IMR-90 (cell line): ENCODE measurements at regions not wholly inside any gene's neighbourhood (a gene's known extent, or its start where the extent isn't known, plus 50 kb on each side); places are given as distances from the start of the nearest gene placed in this dataset.

Experiments used
- ATAC-seq: fragments of 200-7000 bp; cut with Tn5 transposase; 2 replicates; pipeline ENCODE4 v1.9.1; 2020; ENCODE audit warnings: low read depth, mild to moderate bottlenecking, moderate library complexity
- BruUV-seq: library from RNA; stranded (reverse); fragments of 400-500 nt; replicated peaks from 2 replicates; lab custom pipeline; 2021; lab: Mats Ljungman, UMichigan
- CTCF ChIA-PET: fragments of 300-600 bp; formaldehyde crosslinking; extraction: SDS; loops from one replicate; lab custom pipeline; 2021; ENCODE audit warnings: antibody characterized with exemption; lab: Yijun Ruan, JAX
- POLR2A ChIA-PET: fragments of 300-600 bp; sonication (Branson Sonifier 250); formaldehyde crosslinking; loops from one replicate; lab custom pipeline; 2022; ENCODE audit warnings: antibody characterized with exemption; ENCODE audit not compliant: unreplicated experiment; lab: Charles Lee
- DNase-seq: peaks from one replicate; pipeline ENCODE4 v3.0.0; 2013
- H2AFZ ChIP-seq: replicated peaks from 2 replicates; pipeline ENCODE3; 2013; ENCODE audit warnings: low read length, mild to moderate bottlenecking; ENCODE audit not compliant: poor library complexity
- H2AK5ac ChIP-seq: 2 replicates; pipeline ENCODE4 v1.6.1; 2013; ENCODE audit warnings: low read depth, low read length, inconsistent platforms
- H2AK9ac ChIP-seq: replicated peaks from 2 replicates; pipeline ENCODE3; 2013; ENCODE audit warnings: mild to moderate bottlenecking, low read depth, low read length, moderate library complexity; ENCODE audit not compliant: poor library complexity
- H2BK120ac ChIP-seq: 2 replicates; pipeline ENCODE4 v1.6.1; 2013; ENCODE audit warnings: low read depth, low read length, inconsistent platforms
- H2BK15ac ChIP-seq: 3 replicates; pipeline ENCODE4 v1.6.1; 2013; ENCODE audit warnings: low read depth, low read length, inconsistent platforms
- H2BK20ac ChIP-seq: 2 replicates; pipeline ENCODE4 v1.6.1; 2013; ENCODE audit warnings: low read depth, mild to moderate bottlenecking, inconsistent platforms, low read length, moderate library complexity
- H2BK5ac ChIP-seq: 2 replicates; pipeline ENCODE4 v1.6.1; 2013; ENCODE audit warnings: mild to moderate bottlenecking, low read depth, low read length, inconsistent platforms; ENCODE audit not compliant: poor library complexity, severe bottlenecking
- H3K14ac ChIP-seq: replicated peaks from 2 replicates; pipeline ENCODE4 v1.6.1; 2013; ENCODE audit warnings: low read depth, low read length, inconsistent platforms
- H3K18ac ChIP-seq: 2 replicates; pipeline ENCODE4 v1.6.1; 2013; ENCODE audit warnings: low read depth, low read length, control low read depth
- H3K23ac ChIP-seq: 2 replicates; pipeline ENCODE4 v1.6.1; 2013; ENCODE audit warnings: low read depth, low read length, inconsistent platforms
- H3K27ac ChIP-seq: 2 replicates; pipeline ENCODE4 v1.5.1; 2013; ENCODE audit warnings: mild to moderate bottlenecking, control low read depth, low read length; ENCODE audit not compliant: insufficient read depth
- H3K27me3 ChIP-seq: 2 replicates; pipeline ENCODE4 v1.6.1; 2013; ENCODE audit warnings: low read length; ENCODE audit not compliant: control insufficient read depth, insufficient read depth
- H3K36me3 ChIP-seq: 2 replicates; pipeline ENCODE4 v1.6.1; 2013; ENCODE audit warnings: low read length, mixed read lengths; ENCODE audit not compliant: control insufficient read depth, insufficient read depth
- H3K4ac ChIP-seq: 2 replicates; pipeline ENCODE4 v1.6.1; 2013; ENCODE audit warnings: low read depth, low read length, inconsistent platforms
- H3K4me1 ChIP-seq: 2 replicates; pipeline ENCODE4 v1.6.1; 2013; ENCODE audit warnings: low read length, mixed read lengths; ENCODE audit not compliant: control insufficient read depth, insufficient read depth
- H3K4me2 ChIP-seq: 2 replicates; pipeline ENCODE4 v1.6.1; 2013; ENCODE audit warnings: low read depth, mild to moderate bottlenecking, control low read depth, low read length, moderate library complexity
- H3K4me3 ChIP-seq: 2 replicates; pipeline ENCODE4 v1.5.1; 2013; ENCODE audit warnings: low read depth, mild to moderate bottlenecking, control low read depth, low read length, moderate library complexity; ENCODE audit not compliant: insufficient read depth
- H3K56ac ChIP-seq: 2 replicates; pipeline ENCODE4 v1.6.1; 2013; ENCODE audit warnings: low read length, inconsistent platforms; ENCODE audit not compliant: insufficient read depth; ENCODE audit errors: extremely low read depth
- H3K79me1 ChIP-seq, 2 experiments: 2 replicates each; pipeline ENCODE4 v1.6.1; 2013; ENCODE audit warnings: low read length in 2 of 2, inconsistent platforms in 1 of 2, low read depth in 1 of 2
- H3K9ac ChIP-seq: 2 replicates; pipeline ENCODE4 v1.6.1; 2013; ENCODE audit warnings: low read depth, low read length, control low read depth
- H3K9me1 ChIP-seq: 2 replicates; pipeline ENCODE4 v1.6.1; 2013; ENCODE audit warnings: low read length, inconsistent platforms; ENCODE audit not compliant: insufficient read depth
- H3K9me3 ChIP-seq: 2 replicates; pipeline ENCODE4 v1.6.1; 2013; ENCODE audit warnings: low read length; ENCODE audit not compliant: control insufficient read depth, insufficient read depth
- H4K20me1 ChIP-seq: 2 replicates; pipeline ENCODE4 v1.6.1; 2013; ENCODE audit warnings: low read length, inconsistent platforms; ENCODE audit not compliant: insufficient read depth
- H4K5ac ChIP-seq: 2 replicates; pipeline ENCODE4 v1.6.1; 2013; ENCODE audit warnings: mild to moderate bottlenecking, low read depth, low read length, control low read depth
- H4K8ac ChIP-seq, 2 experiments: 2 replicates each; pipeline ENCODE4 v1.6.1; 2013; ENCODE audit warnings: low read depth in 2 of 2, low read length in 2 of 2, control low read depth in 1 of 2, inconsistent platforms in 1 of 2
- H4K91ac ChIP-seq: 2 replicates; pipeline ENCODE4 v1.6.1; 2013; ENCODE audit warnings: low read depth, low read length, inconsistent platforms; ENCODE audit not compliant: insufficient read depth
- CEBPB ChIP-seq: IDR thresholded peaks from 2 replicates; pipeline ENCODE4 v1.6.1; 2012; ENCODE audit warnings: low read depth, low read length, improper control_type of control experiment
- CHD1 ChIP-seq: IDR thresholded peaks from 2 replicates; pipeline ENCODE4 v1.6.1; 2012; ENCODE audit warnings: low read depth, low read length, improper control_type of control experiment
- FOS ChIP-seq: fragments of 150-350 bp; IDR thresholded peaks from 2 replicates; pipeline ENCODE4 v1.6.1; 2016; ENCODE audit warnings: low read depth, low read length
- MAFK ChIP-seq: IDR thresholded peaks from 2 replicates; pipeline ENCODE4 v1.6.1; 2012; ENCODE audit warnings: low read depth, low read length, improper control_type of control experiment
- MAZ ChIP-seq: IDR thresholded peaks from 2 replicates; pipeline ENCODE4 v1.6.1; 2012; ENCODE audit warnings: low read depth, mild to moderate bottlenecking, low read length, improper control_type of control experiment, moderate library complexity, borderline replicate concordance
- MXI1 ChIP-seq: IDR thresholded peaks from 2 replicates; pipeline ENCODE4 v1.6.1; 2012; ENCODE audit warnings: low read depth, mild to moderate bottlenecking, low read length, moderate library complexity, borderline replicate concordance
- NFE2L2 ChIP-seq: fragments of 150-350 bp; IDR thresholded peaks from 2 replicates; pipeline ENCODE4 v1.6.1; 2016; ENCODE audit warnings: low read depth, mild to moderate bottlenecking, low read length
- POLR2A ChIP-seq: IDR thresholded peaks from 2 replicates; pipeline ENCODE4 v1.6.1; 2012; ENCODE audit warnings: mild to moderate bottlenecking, low read depth, low read length
- RAD21 ChIP-seq: IDR thresholded peaks from 2 replicates; pipeline ENCODE4 v1.6.1; 2012; ENCODE audit warnings: low read length, improper control_type of control experiment
- RFX5 ChIP-seq: IDR thresholded peaks from 2 replicates; pipeline ENCODE4 v1.8.0; 2012; ENCODE audit warnings: low read depth, mild to moderate bottlenecking, low read length, moderate library complexity
- SMC3 ChIP-seq: fragments of 150-350 bp; IDR thresholded peaks from 2 replicates; pipeline ENCODE4 v1.6.1; 2016; ENCODE audit warnings: low read depth, mild to moderate bottlenecking, antibody characterized with exemption, low read length, moderate library complexity
- WGBS, 2 experiments: methylation state at CpG; one replicate each; pipeline versions ENCODE4 v1.1.5 to v1.1.7; 2013; ENCODE audit warnings: missing lambda C conversion rate in 2 of 2; ENCODE audit not compliant: insufficient read length in 1 of 2; ENCODE audit errors: extremely low coverage in 2 of 2; 5-methylcytosine and 5-hydroxymethylcytosine counted together
- dilution Hi-C: fragments of 300-500 bp; cut with HindIII; formaldehyde crosslinking; loops from one replicate; pipeline ENCODE4 v1.14.3; 2018; ENCODE audit warnings: low sequenced_read_pairs; ENCODE audit not compliant: unreplicated experiment
- in situ Hi-C: fragments of 300-500 bp; cut with MboI; formaldehyde crosslinking; loops from 3 replicates; pipeline ENCODE4 v1.14.3; 2019; ENCODE audit warnings: low sequenced_read_pairs, inconsistent platforms, mixed read lengths
- intact Hi-C: fragments of 100-400 bp; cut with micrococcal nuclease; formaldehyde crosslinking; loops from 2 replicates; pipeline ENCODE4 v1.10.0; 2022
- TF ChIP-seq, protein P1 (sequence below): conservative IDR thresholded peaks from 2 replicates; pipeline ENCODE4 v1.5.1; 2012; ENCODE audit warnings: mild to moderate bottlenecking, low read depth, low read length, improper control_type of control experiment
- TF ChIP-seq, protein P2 (sequence below): fragments of 150-350 bp; IDR thresholded peaks from 2 replicates; pipeline ENCODE4 v1.6.1; 2017; ENCODE audit warnings: mild to moderate bottlenecking, antibody characterized with exemption, low read length, low read depth

DNA sequence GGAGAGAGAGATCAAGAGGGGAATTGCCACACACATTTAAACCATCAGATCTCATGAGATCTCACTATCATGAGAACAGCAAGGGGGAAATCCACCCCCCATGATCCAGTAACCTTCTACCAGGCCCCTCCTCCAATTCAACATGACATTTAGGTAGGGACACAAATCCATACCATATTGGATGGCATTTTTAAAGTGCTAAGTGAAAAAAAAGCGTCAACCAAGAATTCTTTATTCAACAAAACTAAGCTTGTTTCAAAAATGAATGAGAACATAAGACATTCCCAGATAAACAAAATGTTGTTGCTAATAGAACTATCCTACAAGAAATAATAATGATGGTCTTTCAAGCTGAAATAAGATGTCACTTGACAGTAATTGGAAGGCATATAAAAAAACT, 626.2 kb upstream of the LRRTM1 start:
- ChIA-PET POLR2A (no interaction called here), CTCF (no interaction called here)
- H4K8ac ChIP-seq: no peak overlapping the region
- no peak overlapping the region for H2AK5ac ChIP-seq
- no peak overlapping the region for H3K4me2 ChIP-seq
- H2AK9ac ChIP-seq: no peak overlapping the region
- H2BK15ac ChIP-seq: no peak overlapping the region
- H3K27ac ChIP-seq: no peak overlapping the region
- no peak overlapping the region for H4K91ac ChIP-seq
- no peak overlapping the region for H3K4me3 ChIP-seq
- no peaks in the 10 kb centered on the region for H4K20me1 ChIP-seq
- no peak overlapping the region for H3K4ac ChIP-seq
- no peak overlapping the region for H2BK5ac ChIP-seq
- dilution Hi-C loops: no loop called here
- H3K56ac ChIP-seq: no peak overlapping the region
- no peak overlapping the region for H3K14ac ChIP-seq
- no peak overlapping the region for H2AFZ ChIP-seq
- no CpG with 5 or more reads among the region's 1 CpG for WGBS, 2 experiments
- peaks cover 8% of the 10 kb centered on the region for H3K9me3 ChIP-seq
- no peaks in the 10 kb centered on the region for H3K27me3 ChIP-seq
- ATAC-seq: no peak
- H3K9ac ChIP-seq: no peak overlapping the region
- intact Hi-C loops: no loop called here
- no peaks in the 10 kb centered on the region for H3K9me1 ChIP-seq
- BruUV-seq: no TSS peak
- H3K23ac ChIP-seq: no peak overlapping the region
- no peaks in the 10 kb centered on the region for H3K79me1 ChIP-seq
- H2BK20ac ChIP-seq: no peak overlapping the region
- DNase-seq: no peak
- no peaks in the 10 kb centered on the region for H3K4me1 ChIP-seq
- H3K18ac ChIP-seq: no peak overlapping the region
- H2BK120ac ChIP-seq: no peak overlapping the region
- no peak for TF ChIP-seq MAZ
- TF ChIP-seq, protein P1, sequence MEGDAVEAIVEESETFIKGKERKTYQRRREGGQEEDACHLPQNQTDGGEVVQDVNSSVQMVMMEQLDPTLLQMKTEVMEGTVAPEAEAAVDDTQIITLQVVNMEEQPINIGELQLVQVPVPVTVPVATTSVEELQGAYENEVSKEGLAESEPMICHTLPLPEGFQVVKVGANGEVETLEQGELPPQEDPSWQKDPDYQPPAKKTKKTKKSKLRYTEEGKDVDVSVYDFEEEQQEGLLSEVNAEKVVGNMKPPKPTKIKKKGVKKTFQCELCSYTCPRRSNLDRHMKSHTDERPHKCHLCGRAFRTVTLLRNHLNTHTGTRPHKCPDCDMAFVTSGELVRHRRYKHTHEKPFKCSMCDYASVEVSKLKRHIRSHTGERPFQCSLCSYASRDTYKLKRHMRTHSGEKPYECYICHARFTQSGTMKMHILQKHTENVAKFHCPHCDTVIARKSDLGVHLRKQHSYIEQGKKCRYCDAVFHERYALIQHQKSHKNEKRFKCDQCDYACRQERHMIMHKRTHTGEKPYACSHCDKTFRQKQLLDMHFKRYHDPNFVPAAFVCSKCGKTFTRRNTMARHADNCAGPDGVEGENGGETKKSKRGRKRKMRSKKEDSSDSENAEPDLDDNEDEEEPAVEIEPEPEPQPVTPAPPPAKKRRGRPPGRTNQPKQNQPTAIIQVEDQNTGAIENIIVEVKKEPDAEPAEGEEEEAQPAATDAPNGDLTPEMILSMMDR: no peak
- TF ChIP-seq POLR2A: no peak
- no peak for TF ChIP-seq MAFK
- TF ChIP-seq RFX5: no peak
- no peak for TF ChIP-seq NFE2L2
- no peak for TF ChIP-seq FOS
- no peak for TF ChIP-seq CEBPB
- no peak for TF ChIP-seq MXI1
- no peak for TF ChIP-seq CHD1
- no peak for TF ChIP-seq RAD21
- TF ChIP-seq, protein P2, sequence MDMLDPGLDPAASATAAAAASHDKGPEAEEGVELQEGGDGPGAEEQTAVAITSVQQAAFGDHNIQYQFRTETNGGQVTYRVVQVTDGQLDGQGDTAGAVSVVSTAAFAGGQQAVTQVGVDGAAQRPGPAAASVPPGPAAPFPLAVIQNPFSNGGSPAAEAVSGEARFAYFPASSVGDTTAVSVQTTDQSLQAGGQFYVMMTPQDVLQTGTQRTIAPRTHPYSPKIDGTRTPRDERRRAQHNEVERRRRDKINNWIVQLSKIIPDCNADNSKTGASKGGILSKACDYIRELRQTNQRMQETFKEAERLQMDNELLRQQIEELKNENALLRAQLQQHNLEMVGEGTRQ: no peak
- no peak for TF ChIP-seq SMC3
- no peak overlapping the region for H4K5ac ChIP-seq
- H3K36me3 ChIP-seq: no peaks in the 10 kb centered on the region
- in situ Hi-C loops: no loop called here
